OCI-LY1 (cell line): ENCODE measurements at regions not wholly inside any gene's neighbourhood (a gene's known extent, or its start where the extent isn't known, plus 50 kb on each side); places are given as distances from the start of the nearest gene placed in this dataset.

ENCODE experiments used
- H2AFZ ChIP-seq: fragments of 200-600 bp; sonication (generic), shearing (Covaris generic); 2 replicates; pipeline ENCODE4 v1.6.0; 2014; ENCODE audit warnings: antibody characterized with exemption, mild to moderate bottlenecking, low read length
- H3F3A ChIP-seq: fragments of 200-600 bp; sonication (generic), shearing (Covaris generic); 2 replicates; pipeline ENCODE4 v1.6.0; 2014; ENCODE audit warnings: mild to moderate bottlenecking, antibody characterized with exemption, low read length, moderate library complexity; ENCODE audit not compliant: insufficient read depth
- H3K27ac ChIP-seq: fragments of 200-600 bp; sonication (generic); 2 replicates; pipeline ENCODE4 v1.5.1; 2014; ENCODE audit warnings: low read length, mixed run types, mild to moderate bottlenecking, low read depth; ENCODE audit not compliant: poor library complexity, severe bottlenecking
- H3K27me3 ChIP-seq: fragments of 200-600 bp; sonication (generic); 2 replicates; pipeline ENCODE4 v1.6.0; 2014; ENCODE audit warnings: antibody characterized with exemption, mild to moderate bottlenecking, low read length, moderate library complexity; ENCODE audit not compliant: insufficient read depth
- H3K36me3 ChIP-seq: fragments of 200-600 bp; sonication (generic); 2 replicates; pipeline ENCODE4 v1.6.1; 2014; ENCODE audit warnings: mild to moderate bottlenecking, antibody characterized with exemption, low read length, moderate library complexity, mixed read lengths; ENCODE audit not compliant: insufficient read depth
- H3K4me1 ChIP-seq: fragments of 200-600 bp; sonication (generic); 2 replicates; pipeline ENCODE4 v1.5.1; 2014; ENCODE audit warnings: mild to moderate bottlenecking, low read length, moderate library complexity; ENCODE audit not compliant: insufficient read depth, severe bottlenecking
- H3K4me2 ChIP-seq: fragments of 200-600 bp; sonication (generic), shearing (Covaris generic); 2 replicates; pipeline ENCODE4 v1.6.1; 2014; ENCODE audit warnings: low read length
- H3K4me3 ChIP-seq: fragments of 200-600 bp; sonication (generic); 2 replicates; pipeline ENCODE4 v1.5.1; 2014; ENCODE audit warnings: low read length, low read depth, mild to moderate bottlenecking, mixed read lengths; ENCODE audit not compliant: poor library complexity, severe bottlenecking
- H3K79me2 ChIP-seq: fragments of 200-600 bp; shearing (Covaris generic); 2 replicates; pipeline ENCODE4 v1.6.1; 2016; ENCODE audit warnings: mixed run types, low read length, mixed read lengths; ENCODE audit not compliant: insufficient read depth
- H3K9ac ChIP-seq: fragments of 200-600 bp; sonication (generic), shearing (Covaris generic); 2 replicates; pipeline ENCODE4 v1.6.1; 2014; ENCODE audit warnings: mild to moderate bottlenecking, low read length, mixed read lengths
- H3K9me2 ChIP-seq: fragments of 200-600 bp; sonication (generic), shearing (Covaris generic); 2 replicates; pipeline ENCODE4 v1.6.1; 2014; ENCODE audit warnings: low read depth, mild to moderate bottlenecking, low read length, mixed read lengths
- H3K9me3 ChIP-seq: fragments of 200-600 bp; shearing (Covaris generic); 2 replicates; pipeline ENCODE4 v1.6.1; 2014; ENCODE audit warnings: low read length, mixed read lengths
- H4K20me1 ChIP-seq: fragments of 200-600 bp; sonication (generic), shearing (Covaris generic); 2 replicates; pipeline ENCODE4 v1.6.0; 2016; ENCODE audit warnings: mild to moderate bottlenecking, low read length; ENCODE audit not compliant: insufficient read depth
- CTCF ChIP-seq: fragments of 200-600 bp; sonication (generic), shearing (Covaris generic); IDR thresholded peaks from 2 replicates; pipeline ENCODE4 v1.5.1; 2017; ENCODE audit warnings: mild to moderate bottlenecking, antibody characterized with exemption, low read length, moderate library complexity, mixed read lengths
- EZH2 ChIP-seq: fragments of 200-600 bp; sonication (generic), shearing (Covaris generic); IDR thresholded peaks from 2 replicates; pipeline ENCODE4 v1.8.0; 2017; ENCODE audit warnings: borderline replicate concordance, mixed run types, mild to moderate bottlenecking, antibody characterized with exemption, low read length, moderate library complexity, mixed read lengths

- no peaks in the 10 kb centered on the region for H3K4me1 ChIP-seq
- H3K9ac ChIP-seq, result no peak overlapping the region
- H3K79me2 ChIP-seq, result no peaks in the 10 kb centered on the region
- H4K20me1 ChIP-seq, result no peaks in the 10 kb centered on the region
- H3K27ac ChIP-seq, result no peak overlapping the region
- H3K4me3 ChIP-seq, result no peak overlapping the region
- H3K36me3 ChIP-seq, result no peaks in the 10 kb centered on the region
- no peak overlapping the region for H3K4me2 ChIP-seq
- TF ChIP-seq CTCF, result no peak
- no peak for TF ChIP-seq EZH2
- H3K27me3 ChIP-seq, result no peaks in the 10 kb centered on the region
- H3K9me3 ChIP-seq, result no peaks in the 10 kb centered on the region
- no peak overlapping the region for H2AFZ ChIP-seq
- H3K9me2 ChIP-seq, result no peaks in the 10 kb centered on the region
- no peaks in the 10 kb centered on the region for H3F3A ChIP-seq
Observed at GRCh38 chr22:48250286-48250895, 1487.9 kb downstream of the TBC1D22A start.

- no peak overlapping the region for H3K27ac ChIP-seq
- H4K20me1 ChIP-seq, result no peaks in the 10 kb centered on the region
Observed at GRCh38 chr22:48249713-48250268, 1487.3 kb downstream of the TBC1D22A start.

GRCh38 chr22:48248901-48249455, 1486.5 kb downstream of the TBC1D22A start:
- H3K4me2 ChIP-seq, result no peak overlapping the region
- TF ChIP-seq EZH2, result no peak
- no peak for TF ChIP-seq CTCF
- no peaks in the 10 kb centered on the region for H4K20me1 ChIP-seq
- no peak overlapping the region for H3K27ac ChIP-seq
- no peak overlapping the region for H2AFZ ChIP-seq
- H3K4me1 ChIP-seq, result no peaks in the 10 kb centered on the region
- H3K4me3 ChIP-seq, result no peak overlapping the region
- H3K36me3 ChIP-seq, result no peaks in the 10 kb centered on the region
- H3K27me3 ChIP-seq, result peaks cover under 1% of the 10 kb centered on the region; the same call in 1 of the 2 replicates
- H3K79me2 ChIP-seq, result no peaks in the 10 kb centered on the region
- no peaks in the 10 kb centered on the region for H3F3A ChIP-seq
- no peaks in the 10 kb centered on the region for H3K9me2 ChIP-seq
- no peaks in the 10 kb centered on the region for H3K9me3 ChIP-seq
- H3K9ac ChIP-seq, result no peak overlapping the region

More at GRCh38 chr22:48249713-48250268, 1487.3 kb downstream of the TBC1D22A start:
- H3K4me1 ChIP-seq, result no peaks in the 10 kb centered on the region
- no peaks in the 10 kb centered on the region for H3K9me3 ChIP-seq
- H3K79me2 ChIP-seq, result no peaks in the 10 kb centered on the region
- TF ChIP-seq CTCF, result no peak
- no peak for TF ChIP-seq EZH2
- no peaks in the 10 kb centered on the region for H3K9me2 ChIP-seq
- H3K36me3 ChIP-seq, result no peaks in the 10 kb centered on the region
- H3K4me2 ChIP-seq, result no peak overlapping the region
- H3K9ac ChIP-seq, result no peak overlapping the region
- no peak overlapping the region for H3K4me3 ChIP-seq
- no peak overlapping the region for H2AFZ ChIP-seq
- H3K27me3 ChIP-seq, result no peaks in the 10 kb centered on the region
- H3F3A ChIP-seq, result no peaks in the 10 kb centered on the region
